CD14-positive monocyte (primary cell): ENCODE measurements at regions not wholly inside any gene's neighbourhood (a gene's known extent, or its start where the extent isn't known, plus 50 kb on each side); places are given as distances from the start of the nearest gene placed in this dataset.

Experiments
- DNase-seq, 3 donors: peaks; one replicate each; pipeline ENCODE4 v3.0.0-alpha.2; 2011 to 2022
- H2AFZ ChIP-seq: 2 replicates; pipeline ENCODE4 v1.6.0; 2012; ENCODE audit warnings: mild to moderate bottlenecking, low read depth, low read length, inconsistent platforms; ENCODE audit not compliant: insufficient read depth, poor library complexity, severe bottlenecking
- H3K27ac ChIP-seq, 2 donors: 1 replicate in 1 of 2; 2 replicates in 1 of 2; pipeline ENCODE4 v1.5.1; 2012 to 2013; ENCODE audit warnings: low read length in 2 of 2, control low read depth in 1 of 2, inconsistent platforms in 1 of 2, low read depth in 1 of 2, mild to moderate bottlenecking in 1 of 2
- H3K27me3 ChIP-seq, 2 donors: one replicate each; pipeline versions ENCODE4 v1.6.0 to v1.6.1; 2011 to 2013; ENCODE audit warnings: low read length in 2 of 2; ENCODE audit not compliant: control insufficient read depth in 2 of 2, insufficient read depth in 2 of 2
- H3K36me3 ChIP-seq, 2 donors: replicated peaks in 1 of 2; 1 replicate in 1 of 2; 2 replicates in 1 of 2; pipeline versions ENCODE4 v1.5.1 to v1.6.1; 2012 to 2013; ENCODE audit warnings: low read length in 2 of 2, control low read depth in 1 of 2, inconsistent platforms in 1 of 2, mild to moderate bottlenecking in 1 of 2; ENCODE audit not compliant: insufficient read depth in 2 of 2, control insufficient read depth in 1 of 2
- H3K4me1 ChIP-seq, 2 donors: 1 replicate in 1 of 2; 2 replicates in 1 of 2; pipeline versions ENCODE4 v1.5.1 to v1.6.1; 2012 to 2013; ENCODE audit warnings: low read length in 2 of 2, control low read depth in 1 of 2, inconsistent platforms in 1 of 2, mild to moderate bottlenecking in 1 of 2, moderate library complexity in 1 of 2; ENCODE audit not compliant: insufficient read depth in 2 of 2, control insufficient read depth in 1 of 2
- H3K4me2 ChIP-seq: replicated peaks from 2 replicates; pipeline ENCODE3; 2012; ENCODE audit warnings: low read length, moderate library complexity, mild to moderate bottlenecking; ENCODE audit not compliant: poor library complexity, severe bottlenecking; ENCODE audit errors: extremely low read depth
- H3K4me3 ChIP-seq, 3 experiments: fragments of 200-600 bp in 1 of 3; sonication (generic) in 1 of 3; replicated peaks in 1 of 3; 1 replicate in 2 of 3; 2 replicates in 1 of 3; pipeline ENCODE4 v1.5.1; 2011 to 2013; ENCODE audit warnings: low read length in 3 of 3, mild to moderate bottlenecking in 3 of 3, control low read depth in 2 of 3, low read depth in 2 of 3, inconsistent platforms in 1 of 3, moderate library complexity in 1 of 3
- H3K79me2 ChIP-seq: 2 replicates; pipeline ENCODE4 v1.6.0; 2012; ENCODE audit warnings: mild to moderate bottlenecking, control low read depth, inconsistent platforms, low read length, moderate library complexity; ENCODE audit not compliant: insufficient read depth
- H3K9ac ChIP-seq: 2 replicates; pipeline ENCODE4 v1.6.0; 2017; ENCODE audit warnings: low read length, mild to moderate bottlenecking; ENCODE audit not compliant: insufficient read depth, poor library complexity, severe bottlenecking
- H3K9me3 ChIP-seq, 2 donors: replicated peaks in 1 of 2; 1 replicate in 1 of 2; 2 replicates in 1 of 2; pipeline versions ENCODE4 v1.5.1 to v1.6.1; 2012 to 2013; ENCODE audit warnings: low read length in 2 of 2, control low read depth in 1 of 2; ENCODE audit not compliant: control insufficient read depth in 1 of 2, insufficient read depth in 1 of 2
- H4K20me1 ChIP-seq: 2 replicates; pipeline ENCODE4 v1.6.0; 2012; ENCODE audit warnings: mild to moderate bottlenecking, low read length, control low read depth, moderate library complexity; ENCODE audit not compliant: insufficient read depth
- H3K27ac Mint-ChIP-seq, 7 donors: one replicate each; pipeline ENCODE4 v1.8.0; 2020; ENCODE audit warnings: mild to moderate bottlenecking in 7 of 7, mixed read lengths in 7 of 7, moderate library complexity in 6 of 7, inconsistent platforms in 2 of 7
- H3K27me3 Mint-ChIP-seq, 3 donors: one replicate each; pipeline ENCODE4 v1.8.0; 2021 to 2022; ENCODE audit warnings: low read depth in 3 of 3, mild to moderate bottlenecking in 3 of 3, mixed read lengths in 3 of 3, moderate library complexity in 3 of 3, inconsistent platforms in 1 of 3
- H3K36me3 Mint-ChIP-seq, 2 donors: one replicate each; pipeline ENCODE4 v1.8.0; 2020; ENCODE audit warnings: mixed read lengths in 2 of 2, inconsistent platforms in 1 of 2, mild to moderate bottlenecking in 1 of 2
- H3K4me1 Mint-ChIP-seq: one replicate; pipeline ENCODE4 v1.8.0; 2020; ENCODE audit warnings: mild to moderate bottlenecking, mixed read lengths
- H3K4me3 Mint-ChIP-seq, 2 donors: one replicate each; pipeline ENCODE4 v1.8.0; 2020; ENCODE audit warnings: mild to moderate bottlenecking in 2 of 2, mixed read lengths in 2 of 2, moderate library complexity in 1 of 2
- H3K9me3 Mint-ChIP-seq, 7 donors: one replicate each; pipeline ENCODE4 v1.8.0; 2020 to 2022; ENCODE audit warnings: mixed read lengths in 7 of 7, mild to moderate bottlenecking in 6 of 7, moderate library complexity in 6 of 7, inconsistent platforms in 2 of 7
- CTCF ChIP-seq: fragments of 200-600 bp; IDR thresholded peaks from one replicate; pipeline ENCODE4 v1.8.0; 2022; ENCODE audit warnings: antibody characterized with exemption, mild to moderate bottlenecking
- WGBS: methylation state at CpG from one replicate; pipeline ENCODE4 v1.1.5; 2013; ENCODE audit warnings: missing lambda C conversion rate; ENCODE audit not compliant: insufficient coverage; 5-methylcytosine and 5-hydroxymethylcytosine counted together
- intact Hi-C, 2 donors: fragments of 100-400 bp; cut with micrococcal nuclease; formaldehyde crosslinking; loops; one replicate each; pipeline versions ENCODE4 v1.15.0 to v1.15.1; 2023

GRCh38 chr4:41880840-41881831, 54.1 kb upstream of the TMEM33 start:
- no peak overlapping the region for H3K27ac ChIP-seq
- H3K36me3 ChIP-seq = no peaks in the 10 kb centered on the region
- H3K4me1 Mint-ChIP-seq = peaks cover 11% of the 10 kb centered on the region
- peaks cover 0 to 39% of the 10 kb centered on the region in 2 donors for H3K9me3 ChIP-seq
- no peak overlapping the region for H2AFZ ChIP-seq
- no peak for DNase-seq
- H3K4me3 Mint-ChIP-seq = peak overlapping the region in 1 of 2 donors; percentile 79
- H3K9ac ChIP-seq = no peak overlapping the region
- H3K27me3 ChIP-seq = peaks cover 81 to 95% of the 10 kb centered on the region in 2 donors
- intact Hi-C loops = loop anchor here (5.0 to 10.0 kb wide), 2 partner anchors 186 to 599 kb away; no protein-coding TSS in a partner anchor
- TF ChIP-seq CTCF = no peak
- peaks cover 13 to 16% of the 10 kb centered on the region in 2 donors for H3K4me1 ChIP-seq
- no peaks in the 10 kb centered on the region for H4K20me1 ChIP-seq
- H3K4me3 ChIP-seq = no peak overlapping the region
- H3K27ac Mint-ChIP-seq = no peak overlapping the region
- H3K4me2 ChIP-seq = no peak overlapping the region
- H3K79me2 ChIP-seq = no peaks in the 10 kb centered on the region
- H3K36me3 Mint-ChIP-seq = no peaks in the 10 kb centered on the region
- H3K27me3 Mint-ChIP-seq = peaks cover 92 to 97% (median 96%) of the 10 kb centered on the region in 3 donors
- peaks cover 0 to 25% (median 6%) of the 10 kb centered on the region in 7 donors for H3K9me3 Mint-ChIP-seq
- 2% methylated on average over 69 of the region's 79 CpGs for WGBS

DNA sequence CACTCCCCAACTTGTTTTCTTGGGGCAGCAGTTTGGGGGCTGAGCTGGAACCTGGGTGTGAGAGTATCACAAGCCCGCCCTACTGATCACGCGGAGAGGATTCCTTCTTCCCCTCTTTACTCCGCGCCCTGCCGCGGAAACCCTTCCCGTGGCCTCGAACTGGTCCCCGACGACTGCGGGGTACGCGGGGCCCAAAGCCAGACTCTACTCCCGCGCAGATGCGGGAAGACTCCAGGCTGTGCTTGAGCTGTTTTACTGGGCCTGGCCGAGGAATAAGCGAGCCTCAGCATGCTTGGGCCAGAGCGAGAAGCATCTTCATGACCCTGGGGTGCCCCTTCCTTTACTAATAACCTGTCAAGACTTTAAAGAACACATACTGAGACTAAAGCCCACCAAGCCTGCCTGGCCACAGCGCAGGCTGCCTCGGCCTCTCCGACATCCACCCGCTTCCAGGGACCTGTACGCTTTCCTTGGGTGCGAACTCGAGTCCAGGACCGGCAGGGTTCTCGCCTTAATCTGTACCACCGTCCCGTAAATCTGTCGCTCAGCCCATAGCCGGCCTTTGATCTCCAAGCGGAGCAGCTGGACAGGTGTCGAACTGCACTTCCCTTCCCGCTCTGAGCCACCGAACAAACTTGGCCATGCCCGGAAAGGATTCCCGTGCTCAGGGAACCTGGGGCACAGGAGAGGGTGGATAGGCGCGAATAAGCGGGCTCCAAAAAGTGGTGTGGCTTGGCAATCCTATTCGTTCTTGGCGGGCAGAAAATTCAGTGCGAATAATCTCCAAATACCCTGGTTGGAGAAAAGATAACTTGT, 55.0 kb upstream of the TMEM33 start:
- Histone ChIP-seq H3K27ac (no peak overlapping the region), H3K36me3 (no peaks in the 10 kb centered on the region), H3K4me3 (no peak overlapping the region), H3K27me3 (peaks cover 84 to 98% of the 10 kb centered on the region in 2 donors), H4K20me1 (no peaks in the 10 kb centered on the region), H3K4me2 (no peak overlapping the region), H2AFZ (no peak overlapping the region), H3K79me2 (no peaks in the 10 kb centered on the region), H3K9ac (no peak overlapping the region), H3K9me3 (peaks cover 0 to 44% of the 10 kb centered on the region in 2 donors), H3K4me1 (peaks cover 13 to 16% of the 10 kb centered on the region in 2 donors)
- TF ChIP-seq CTCF = no peak
- Mint-ChIP-seq H3K27ac (no peak overlapping the region), H3K9me3 (peaks cover 0 to 28% (median 6%) of the 10 kb centered on the region in 7 donors), H3K4me3 (peak overlapping the region in 1 of 2 donors; percentile 79), H3K4me1 (peaks cover 11% of the 10 kb centered on the region), H3K27me3 (peaks cover 94 to 97% (median 97%) of the 10 kb centered on the region in 3 donors), H3K36me3 (no peaks in the 10 kb centered on the region)
- DNase-seq = no peak
- intact Hi-C loops = loop anchor here (5.0 to 10.0 kb wide), 2 partner anchors 185 to 598 kb away; no protein-coding TSS in a partner anchor
- WGBS = 6% methylated on average over 42 of the region's 45 CpGs
